Smooth muscle cell (in vitro differentiated cells): ENCODE measurements at regions not wholly inside any gene's neighbourhood (a gene's known extent, or its start where the extent isn't known, plus 50 kb on each side); places are given as distances from the start of the nearest gene placed in this dataset.

Source experiments
- DNase-seq: peaks from one replicate; lab custom pipeline; 2025; ENCODE audit not compliant: unreplicated experiment; lab: John Stamatoyannopoulos, UW
- H2AFZ ChIP-seq: fragments of 200-600 bp; sonication (generic); 2 replicates; pipeline ENCODE4 v1.6.0; 2016; ENCODE audit warnings: antibody characterized with exemption, low read depth, mild to moderate bottlenecking
- H3F3A ChIP-seq: fragments of 200-600 bp; sonication (generic); 2 replicates; pipeline ENCODE4 v1.6.0; 2017; ENCODE audit warnings: antibody characterized with exemption, low read depth
- H3K27ac ChIP-seq: fragments of 200-600 bp; sonication (generic); 2 replicates; pipeline ENCODE4 v1.5.1; 2016; ENCODE audit warnings: low read depth, mild to moderate bottlenecking
- H3K27me3 ChIP-seq: fragments of 200-600 bp; sonication (generic); 2 replicates; pipeline ENCODE4 v1.6.1; 2016; ENCODE audit warnings: low read depth, mild to moderate bottlenecking
- H3K36me3 ChIP-seq: fragments of 200-600 bp; sonication (generic); 2 replicates; pipeline ENCODE4 v1.5.1; 2016; ENCODE audit warnings: low read depth
- H3K4me1 ChIP-seq: fragments of 200-600 bp; sonication (generic); 2 replicates; pipeline ENCODE4 v1.5.1; 2016; ENCODE audit warnings: low read depth
- H3K4me2 ChIP-seq: fragments of 200-600 bp; sonication (generic); 2 replicates; pipeline ENCODE4 v1.6.0; 2016; ENCODE audit warnings: mild to moderate bottlenecking
- H3K4me3 ChIP-seq: fragments of 200-600 bp; sonication (generic); 2 replicates; pipeline ENCODE4 v1.5.1; 2016; ENCODE audit warnings: mild to moderate bottlenecking
- H3K79me2 ChIP-seq: fragments of 200-600 bp; sonication (generic); 2 replicates; pipeline ENCODE4 v1.6.0; 2016; ENCODE audit warnings: low read depth, mild to moderate bottlenecking
- H3K9ac ChIP-seq: fragments of 200-600 bp; sonication (generic); 2 replicates; pipeline ENCODE4 v1.6.0; 2016; ENCODE audit warnings: low read depth
- H3K9me3 ChIP-seq: fragments of 200-600 bp; sonication (generic); replicated peaks from 2 replicates; pipeline ENCODE4 v1.5.1; 2016; ENCODE audit warnings: low read depth
- H4K20me1 ChIP-seq: fragments of 200-600 bp; sonication (generic); 2 replicates; pipeline ENCODE4 v1.6.0; 2016; ENCODE audit warnings: low read depth
- WGBS: methylation state at CpG from one replicate; pipeline ENCODE4 v1.1.7; 2016; ENCODE audit warnings: low lambda C conversion rate; 5-methylcytosine and 5-hydroxymethylcytosine counted together
- TF ChIP-seq, protein P1 (sequence below): fragments of 200-600 bp; sonication (generic); IDR thresholded peaks from 2 replicates; pipeline ENCODE4 v1.5.1; 2017; ENCODE audit warnings: borderline replicate concordance, mild to moderate bottlenecking, antibody characterized with exemption; ENCODE audit not compliant: insufficient read depth, poor library complexity, severe bottlenecking

DNA sequence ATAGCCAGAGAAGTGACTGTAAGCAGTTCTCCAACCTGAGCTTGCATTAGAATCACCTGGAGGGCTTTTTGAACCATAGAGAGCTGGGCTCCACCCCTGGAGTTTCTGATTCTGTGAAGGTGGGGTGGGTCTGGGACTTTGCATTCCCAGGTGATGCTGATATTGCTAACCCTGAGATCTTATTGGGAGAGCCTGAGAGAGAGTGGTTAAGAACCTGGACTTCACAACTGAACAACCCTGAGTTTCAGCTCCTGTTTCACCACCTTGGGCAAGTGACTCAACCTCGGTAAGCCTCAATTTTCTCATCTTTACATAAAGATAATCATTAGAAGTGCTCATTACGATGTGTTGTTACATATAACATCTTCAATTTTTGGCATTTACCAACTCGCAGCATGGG lies 498.6 kb downstream of the EBF1 start:
- H3K9me3 ChIP-seq, result no peaks in the 10 kb centered on the region
- TF ChIP-seq, protein P1, sequence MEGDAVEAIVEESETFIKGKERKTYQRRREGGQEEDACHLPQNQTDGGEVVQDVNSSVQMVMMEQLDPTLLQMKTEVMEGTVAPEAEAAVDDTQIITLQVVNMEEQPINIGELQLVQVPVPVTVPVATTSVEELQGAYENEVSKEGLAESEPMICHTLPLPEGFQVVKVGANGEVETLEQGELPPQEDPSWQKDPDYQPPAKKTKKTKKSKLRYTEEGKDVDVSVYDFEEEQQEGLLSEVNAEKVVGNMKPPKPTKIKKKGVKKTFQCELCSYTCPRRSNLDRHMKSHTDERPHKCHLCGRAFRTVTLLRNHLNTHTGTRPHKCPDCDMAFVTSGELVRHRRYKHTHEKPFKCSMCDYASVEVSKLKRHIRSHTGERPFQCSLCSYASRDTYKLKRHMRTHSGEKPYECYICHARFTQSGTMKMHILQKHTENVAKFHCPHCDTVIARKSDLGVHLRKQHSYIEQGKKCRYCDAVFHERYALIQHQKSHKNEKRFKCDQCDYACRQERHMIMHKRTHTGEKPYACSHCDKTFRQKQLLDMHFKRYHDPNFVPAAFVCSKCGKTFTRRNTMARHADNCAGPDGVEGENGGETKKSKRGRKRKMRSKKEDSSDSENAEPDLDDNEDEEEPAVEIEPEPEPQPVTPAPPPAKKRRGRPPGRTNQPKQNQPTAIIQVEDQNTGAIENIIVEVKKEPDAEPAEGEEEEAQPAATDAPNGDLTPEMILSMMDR, result no peak
- no peaks in the 10 kb centered on the region for H3K79me2 ChIP-seq
- no peak overlapping the region for H3K27ac ChIP-seq
- no peaks in the 10 kb centered on the region for H4K20me1 ChIP-seq
- H2AFZ ChIP-seq, result no peak overlapping the region
- no peaks in the 10 kb centered on the region for H3K27me3 ChIP-seq
- WGBS, result 80% methylated on average over 3 of the region's 3 CpGs
- no peak overlapping the region for H3K9ac ChIP-seq
- H3K4me1 ChIP-seq, result no peaks in the 10 kb centered on the region
- no peak overlapping the region for H3K4me3 ChIP-seq
- no peaks in the 10 kb centered on the region for H3F3A ChIP-seq
- no peaks in the 10 kb centered on the region for H3K36me3 ChIP-seq
- DNase-seq, result no peak
- H3K4me2 ChIP-seq, result no peak overlapping the region

DNA sequence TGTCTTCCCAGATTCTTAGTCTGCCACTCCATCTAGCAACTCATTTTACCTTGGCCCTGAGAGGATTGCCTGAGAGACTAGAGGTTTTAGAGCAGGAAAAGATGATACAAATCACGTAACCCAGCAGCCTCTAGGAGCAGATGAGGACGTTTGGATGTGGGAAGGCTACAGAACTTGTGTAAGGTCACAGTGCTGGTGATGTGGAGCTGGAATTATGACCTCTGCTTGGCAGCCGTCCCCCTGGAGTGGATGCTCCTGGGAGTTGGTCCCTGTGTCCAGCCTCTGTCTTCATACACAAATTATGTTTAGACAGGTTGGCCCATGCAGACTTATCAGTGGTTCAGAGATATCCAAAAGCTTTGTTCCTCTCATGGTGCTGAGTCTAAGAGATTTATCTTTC lies 499.0 kb downstream of the EBF1 start:
- Histone ChIP-seq H3K36me3 (no peaks in the 10 kb centered on the region), H3K4me1 (no peaks in the 10 kb centered on the region), H2AFZ (no peak overlapping the region), H3K4me2 (no peak overlapping the region), H3K9ac (no peak overlapping the region), H3K79me2 (no peaks in the 10 kb centered on the region), H3K4me3 (no peak overlapping the region), H3K27ac (no peak overlapping the region), H3K9me3 (no peaks in the 10 kb centered on the region), H3K27me3 (no peaks in the 10 kb centered on the region), H3F3A (no peaks in the 10 kb centered on the region), H4K20me1 (no peaks in the 10 kb centered on the region)
- no peak for DNase-seq
- TF ChIP-seq, protein P1, result no peak
- 82% methylated on average over 3 of the region's 3 CpGs for WGBS

DNA sequence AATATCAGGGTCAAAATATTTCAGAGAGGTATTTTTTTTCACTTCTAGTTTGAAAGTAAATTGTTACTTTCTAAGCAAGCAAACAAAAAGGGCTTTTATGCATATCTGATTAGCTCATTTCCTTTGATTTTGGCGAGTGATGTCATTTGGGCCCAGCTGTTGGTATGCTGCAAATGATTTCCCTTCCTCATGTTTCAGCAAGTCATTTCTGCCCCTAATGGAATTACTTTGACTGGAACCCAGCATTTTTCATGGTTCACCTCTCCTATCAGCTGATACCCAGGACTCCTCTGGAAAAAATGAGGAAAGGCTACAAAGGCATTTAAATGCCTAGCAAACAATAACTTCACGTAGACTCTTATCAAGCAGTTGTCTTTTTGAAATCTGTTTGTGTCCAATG lies 500.6 kb downstream of the EBF1 start:
- H3K4me2 ChIP-seq, result no peak overlapping the region

DNA sequence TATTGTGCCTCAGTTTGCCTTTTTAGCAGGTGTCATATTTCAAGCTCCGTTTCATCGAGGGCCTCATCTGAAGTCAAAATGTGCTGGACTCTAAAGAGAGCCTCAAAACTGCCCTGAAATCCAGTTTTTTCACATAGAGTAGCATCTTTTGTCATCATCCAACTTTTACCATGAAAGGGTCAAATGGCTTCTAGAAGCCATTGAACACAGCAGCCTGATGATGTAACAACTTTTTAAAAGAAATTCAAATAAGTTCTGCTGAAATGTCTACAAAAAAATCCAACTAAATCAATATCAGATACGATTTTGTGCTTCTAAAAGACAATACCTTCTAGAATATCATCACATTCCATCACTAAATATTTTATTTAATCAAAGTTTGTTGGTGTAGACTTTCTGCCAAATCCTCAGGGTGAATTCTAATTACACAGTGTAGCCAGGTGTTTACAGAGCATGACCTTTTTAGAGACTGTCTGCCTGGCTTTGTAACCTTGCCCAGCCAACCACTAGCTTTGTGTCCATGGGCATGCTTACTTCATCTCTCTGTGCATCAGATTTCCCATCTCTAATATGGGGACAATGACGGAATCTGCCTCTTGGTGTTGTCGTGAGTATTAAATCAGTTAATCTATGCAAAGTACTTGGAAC lies 505.0 kb downstream of the EBF1 start:
- Histone ChIP-seq H3K27ac (no peak overlapping the region), H3K9ac (no peak overlapping the region), H3F3A (no peaks in the 10 kb centered on the region), H3K9me3 (no peaks in the 10 kb centered on the region), H3K4me2 (no peak overlapping the region), H3K27me3 (no peaks in the 10 kb centered on the region), H4K20me1 (no peaks in the 10 kb centered on the region), H3K79me2 (no peaks in the 10 kb centered on the region), H3K36me3 (no peaks in the 10 kb centered on the region), H3K4me3 (no peak overlapping the region), H2AFZ (no peak overlapping the region), H3K4me1 (peaks cover 17% of the 10 kb centered on the region)
- no peak for DNase-seq
- WGBS, result 86% methylated on average over 5 of the region's 5 CpGs
- TF ChIP-seq, protein P1, result no peak

More for the DNA sequence above, 500.6 kb downstream of the EBF1 start:
- WGBS, result 63% methylated on average over 2 of the region's 2 CpGs
- Histone ChIP-seq H3K9me3 (no peaks in the 10 kb centered on the region), H3K27ac (no peak overlapping the region), H4K20me1 (no peaks in the 10 kb centered on the region), H3K36me3 (no peaks in the 10 kb centered on the region), H3F3A (no peaks in the 10 kb centered on the region), H3K79me2 (no peaks in the 10 kb centered on the region), H3K4me3 (no peak overlapping the region), H3K27me3 (no peaks in the 10 kb centered on the region), H3K4me1 (no peaks in the 10 kb centered on the region), H3K9ac (no peak overlapping the region), H2AFZ (no peak overlapping the region)
- DNase-seq, result no peak
- TF ChIP-seq, protein P1, result no peak
